Choroid plexus epithelial cell (primary cell): ENCODE measurements at regions not wholly inside any gene's neighbourhood (a gene's known extent, or its start where the extent isn't known, plus 50 kb on each side); places are given as distances from the start of the nearest gene placed in this dataset.

Source experiments
- DNase-seq: peaks from one replicate; pipeline ENCODE4 v3.0.0-alpha.2; 2010; ENCODE audit warnings: low read depth
- H3K4me3 ChIP-seq: 2 replicates; pipeline ENCODE4 v1.5.1; 2011; ENCODE audit warnings: low read depth, mild to moderate bottlenecking, control low read depth, low read length, moderate library complexity
- CTCF ChIP-seq: conservative IDR thresholded peaks from 2 replicates; pipeline ENCODE4 v1.5.1; 2011; ENCODE audit warnings: low read depth, mild to moderate bottlenecking, control low read depth, inconsistent platforms, low read length, moderate library complexity

DNA sequence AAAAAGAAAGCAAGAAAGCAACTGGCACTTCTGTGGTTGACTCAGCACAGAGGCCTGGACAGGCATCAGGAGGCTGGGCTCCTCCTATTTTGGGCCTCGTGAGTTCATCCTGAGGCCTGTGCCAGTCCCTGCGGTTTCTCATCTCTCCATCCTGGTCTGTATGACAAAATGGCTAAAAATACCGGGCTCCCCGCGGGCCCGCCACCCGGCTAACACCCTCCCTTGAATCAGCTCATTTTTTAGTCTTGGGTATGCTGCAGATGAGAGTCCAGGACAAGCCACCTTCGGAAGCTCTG is 62.3 kb upstream of the YWHAQ start:
- peak; percentile 30 for DNase-seq
- H3K4me3 ChIP-seq = no peak overlapping the region
- TF ChIP-seq CTCF = no peak

GRCh38 chr2:9693646-9694045 is 62.8 kb upstream of the YWHAQ start:
- TF ChIP-seq CTCF = no peak
- no peak overlapping the region for H3K4me3 ChIP-seq
- no peak for DNase-seq

DNA sequence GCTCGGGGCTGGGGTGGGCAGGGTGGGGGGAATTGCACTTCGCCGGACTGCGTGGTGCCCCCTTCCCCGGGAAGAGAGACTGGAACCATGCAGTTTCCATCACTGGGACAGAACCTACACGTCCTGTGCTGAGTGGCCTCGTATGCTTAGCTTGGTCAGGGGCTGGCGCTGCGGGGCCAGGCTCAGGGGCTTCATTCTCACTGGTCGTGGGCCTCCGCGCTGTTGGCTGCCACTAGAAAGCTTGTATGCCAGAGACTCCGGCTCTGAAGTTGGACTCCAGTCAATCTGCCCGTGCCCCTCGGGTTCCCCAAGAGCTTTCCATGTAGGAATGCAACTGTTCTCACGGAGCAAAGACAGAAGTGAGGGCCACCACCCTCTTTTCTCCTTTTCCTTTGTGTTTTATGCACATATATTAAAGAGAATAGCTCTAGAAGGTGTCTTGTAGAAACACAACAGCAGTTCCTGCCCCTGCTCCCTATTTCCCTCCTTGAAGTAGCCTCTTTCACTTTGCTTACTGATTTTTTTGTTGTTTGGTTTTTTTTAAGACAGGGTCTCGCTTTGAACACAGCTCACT is 64.0 kb upstream of the YWHAQ start:
- no peak for TF ChIP-seq CTCF
- no peak overlapping the region for H3K4me3 ChIP-seq
- DNase-seq = no peak

- H3K4me3 ChIP-seq = no peak overlapping the region
- DNase-seq = no peak
- TF ChIP-seq CTCF = no peak
Measured at GRCh38 chr2:9695941-9696340, 65.1 kb upstream of the YWHAQ start.

GRCh38 chr2:9696731-9697130 is 65.9 kb upstream of the YWHAQ start:
- TF ChIP-seq CTCF = no peak
- H3K4me3 ChIP-seq = no peak overlapping the region
- no peak for DNase-seq

DNA sequence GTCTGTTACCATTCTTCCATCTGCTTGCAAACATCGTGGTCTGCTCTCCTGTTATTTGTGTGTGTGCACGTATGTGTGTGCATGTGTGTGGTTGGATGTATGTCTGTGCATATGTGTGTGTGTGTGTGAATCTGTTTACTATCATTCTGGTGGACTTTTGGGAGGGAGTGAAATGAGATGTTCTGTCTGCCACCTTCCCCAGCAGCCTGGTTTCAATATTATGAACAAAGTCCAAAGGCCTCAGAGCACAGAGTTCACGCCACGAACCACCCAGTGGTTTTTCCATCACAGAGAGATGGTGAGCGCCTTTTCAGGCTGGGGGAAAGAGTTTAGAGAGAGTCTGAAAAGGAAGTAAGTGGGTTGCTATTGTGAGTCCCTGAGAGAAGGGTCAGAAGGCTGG is 67.1 kb upstream of the YWHAQ start:
- no peak overlapping the region for H3K4me3 ChIP-seq
- DNase-seq = no peak
- TF ChIP-seq CTCF = no peak

DNA sequence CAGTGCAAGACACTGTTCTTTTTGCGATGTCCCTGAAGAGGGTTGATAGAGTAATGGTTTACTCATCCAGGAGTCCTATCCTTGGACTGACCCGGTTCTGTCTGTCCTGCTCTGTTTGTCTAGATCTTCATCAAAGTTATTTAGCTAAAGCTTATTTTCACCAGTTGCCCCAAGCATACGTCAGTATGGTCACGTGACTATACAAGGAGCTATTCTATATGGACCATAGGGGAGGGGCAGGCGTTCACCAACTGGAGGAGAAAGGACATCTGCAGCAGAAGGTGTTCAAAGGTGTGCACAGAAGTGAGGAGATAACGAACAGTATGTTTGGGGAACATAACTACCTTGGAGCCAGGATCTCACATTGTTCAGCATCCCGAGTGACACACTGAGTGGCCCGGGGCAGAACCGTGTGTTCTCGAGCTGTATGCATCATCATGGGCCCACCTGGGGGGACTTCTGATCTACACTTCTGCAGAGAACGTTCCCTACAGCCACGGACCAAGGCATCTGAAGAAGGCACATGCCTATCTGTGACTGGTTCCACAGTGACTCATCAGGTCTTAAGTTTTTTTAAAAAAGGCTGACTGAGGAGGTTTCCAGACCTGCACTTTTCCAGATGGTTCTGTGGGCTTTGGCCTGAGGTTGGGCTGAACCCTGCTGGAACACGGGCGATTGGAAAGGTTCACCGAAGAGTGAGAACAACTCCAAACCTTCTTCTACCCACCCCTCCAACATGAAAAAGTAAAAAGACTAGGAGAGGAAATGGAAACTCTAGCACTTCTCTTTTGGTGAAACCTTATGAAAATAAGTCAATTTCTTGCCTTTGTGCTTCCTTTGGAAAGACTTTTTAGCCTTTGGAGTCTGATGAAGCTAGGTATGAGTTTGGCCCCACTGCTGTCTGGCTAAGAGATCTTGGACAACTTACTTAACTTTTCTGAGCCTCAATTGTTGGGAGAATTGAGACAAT is 68.6 kb upstream of the YWHAQ start:
- no peak overlapping the region for H3K4me3 ChIP-seq
- TF ChIP-seq CTCF = peak; percentile 14
- DNase-seq = peak; percentile 88
